OCI-LY7 (cell line): ENCODE measurements at regions not wholly inside any gene's neighbourhood (a gene's known extent, or its start where the extent isn't known, plus 50 kb on each side); places are given as distances from the start of the nearest gene placed in this dataset.

Source experiments
- BruUV-seq: library from RNA; stranded (reverse); fragments of 400-500 nt; replicated peaks from 2 replicates; lab custom pipeline; 2021; lab: Mats Ljungman, UMichigan
- CTCF ChIA-PET: fragments of 300-600 bp; sonication (Branson Sonifier 250); formaldehyde crosslinking; loops from one replicate; lab custom pipeline; 2022; ENCODE audit warnings: antibody characterized with exemption; ENCODE audit not compliant: unreplicated experiment; lab: Charles Lee
- POLR2A ChIA-PET: fragments of 300-600 bp; sonication (Branson Sonifier 250); formaldehyde crosslinking; loops from one replicate; lab custom pipeline; 2022; ENCODE audit warnings: antibody characterized with exemption; lab: Charles Lee
- DNase-seq: peaks from one replicate; pipeline ENCODE4 v3.0.0-alpha.2; 2015; ENCODE audit warnings: low spot score
- H2AFZ ChIP-seq: fragments of 200-600 bp; sonication (generic), shearing (Covaris generic); 2 replicates; pipeline ENCODE4 v1.6.1; 2014; ENCODE audit warnings: mild to moderate bottlenecking, antibody characterized with exemption, low read length, moderate library complexity
- H3K27ac ChIP-seq: fragments of 200-600 bp; sonication (generic); 2 replicates; pipeline ENCODE4 v1.5.1; 2014; ENCODE audit warnings: mixed run types, low read depth, mild to moderate bottlenecking, moderate library complexity, low read length, inconsistent platforms; ENCODE audit not compliant: poor library complexity, severe bottlenecking
- H3K36me3 ChIP-seq: fragments of 200-600 bp; sonication (generic); 2 replicates; pipeline ENCODE4 v1.6.1; 2014; ENCODE audit warnings: mild to moderate bottlenecking, antibody characterized with exemption, low read length, moderate library complexity, mixed read lengths; ENCODE audit not compliant: insufficient read depth
- H3K4me1 ChIP-seq: fragments of 200-600 bp; sonication (generic); 2 replicates; pipeline ENCODE4 v1.5.1; 2014; ENCODE audit warnings: mild to moderate bottlenecking, low read length; ENCODE audit not compliant: insufficient read depth, poor library complexity, severe bottlenecking
- H3K4me2 ChIP-seq: fragments of 200-600 bp; sonication (generic); 2 replicates; pipeline ENCODE4 v1.6.1; 2014; ENCODE audit warnings: mild to moderate bottlenecking, low read length
- H3K4me3 ChIP-seq: fragments of 200-600 bp; sonication (generic); 2 replicates; pipeline ENCODE4 v1.5.1; 2014; ENCODE audit warnings: mild to moderate bottlenecking, low read depth, low read length; ENCODE audit not compliant: poor library complexity, severe bottlenecking
- H3K79me2 ChIP-seq: fragments of 200-600 bp; sonication (generic); 2 replicates; pipeline ENCODE4 v1.6.1; 2016; ENCODE audit warnings: low read depth, mild to moderate bottlenecking, low read length, moderate library complexity, mixed read lengths; ENCODE audit not compliant: insufficient read depth
- H3K9me2 ChIP-seq: fragments of 200-600 bp; sonication (generic); 2 replicates; pipeline ENCODE4 v1.6.1; 2016; ENCODE audit warnings: mild to moderate bottlenecking, low read length, mixed read lengths; ENCODE audit not compliant: insufficient read depth
- H3K9me3 ChIP-seq: fragments of 200-600 bp; sonication (generic); 2 replicates; pipeline ENCODE4 v1.6.1; 2014; ENCODE audit warnings: mild to moderate bottlenecking, mixed run types, low read length, mixed read lengths
- H4K20me1 ChIP-seq: fragments of 200-600 bp; sonication (generic); 2 replicates; pipeline ENCODE4 v1.6.1; 2014; ENCODE audit warnings: mild to moderate bottlenecking, antibody characterized with exemption, low read length, moderate library complexity, mixed read lengths; ENCODE audit not compliant: insufficient read depth
- CTCF ChIP-seq: fragments of 200-600 bp; sonication (generic); conservative IDR thresholded peaks from 2 replicates; pipeline ENCODE4 v1.5.1; 2014; ENCODE audit warnings: mild to moderate bottlenecking, antibody characterized with exemption, low read length, moderate library complexity, mixed read lengths
- EZH2phosphoT487 ChIP-seq: fragments of 200-600 bp; sonication (generic); IDR thresholded peaks from 2 replicates; pipeline ENCODE4 v1.6.1; 2018; ENCODE audit warnings: low read depth, borderline replicate concordance, mild to moderate bottlenecking, mixed run types, antibody characterized with exemption, low read length, moderate library complexity, mixed read lengths
- intact Hi-C: fragments of 100-400 bp; cut with micrococcal nuclease; formaldehyde crosslinking; loops from one replicate; pipeline ENCODE4 v1.10.0; 2022; ENCODE audit not compliant: unreplicated experiment

DNA sequence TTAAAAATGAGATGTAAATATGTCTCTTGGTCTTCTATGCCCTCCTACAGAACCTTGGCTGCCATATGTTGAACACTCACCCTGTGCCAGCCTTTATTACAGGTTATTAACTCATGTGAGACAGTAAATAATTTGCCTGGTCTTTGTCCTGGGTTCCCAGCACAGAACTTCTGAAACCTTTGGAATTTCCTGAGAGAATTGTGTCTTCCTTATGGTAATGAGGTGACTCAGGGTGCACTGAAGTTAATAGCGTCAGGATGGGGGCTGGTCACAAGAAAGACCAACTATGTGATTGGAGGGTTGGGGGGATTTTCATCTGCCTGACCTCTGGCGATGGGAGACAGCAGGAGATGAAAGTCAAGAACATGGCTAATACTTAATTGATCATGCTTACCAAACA lies 289.8 kb upstream of the STS start:
- H3K79me2 ChIP-seq = no peaks in the 10 kb centered on the region
- H3K4me2 ChIP-seq = no peak overlapping the region
- H3K9me3 ChIP-seq = no peaks in the 10 kb centered on the region
- DNase-seq = no peak
- no peak overlapping the region for H3K27ac ChIP-seq
- ChIA-PET POLR2A (no interaction called here), CTCF (no interaction called here)
- TF ChIP-seq EZH2phosphoT487 = no peak
- no peak for TF ChIP-seq CTCF
- intact Hi-C loops = loop anchor here (10.0 kb wide), 1 partner anchor 227 kb away; no protein-coding TSS in a partner anchor
- H3K4me1 ChIP-seq = peaks cover 10% of the 10 kb centered on the region
- no peaks in the 10 kb centered on the region for H4K20me1 ChIP-seq
- no peak overlapping the region for H3K4me3 ChIP-seq
- no TSS peak for BruUV-seq
- H3K36me3 ChIP-seq = no peaks in the 10 kb centered on the region
- H3K9me2 ChIP-seq = no peaks in the 10 kb centered on the region
- no peak overlapping the region for H2AFZ ChIP-seq

- H3K4me1 ChIP-seq = peaks cover 20% of the 10 kb centered on the region
- H3K4me2 ChIP-seq = no peak overlapping the region
- no peak overlapping the region for H3K4me3 ChIP-seq
- DNase-seq = no peak
- H4K20me1 ChIP-seq = no peaks in the 10 kb centered on the region
- TF ChIP-seq EZH2phosphoT487 (no peak), CTCF (no peak)
- intact Hi-C loops = loop anchor here (10.0 kb wide), 1 partner anchor 228 kb away; no protein-coding TSS in a partner anchor
- H3K27ac ChIP-seq = no peak overlapping the region
- no peak overlapping the region for H2AFZ ChIP-seq
- no TSS peak for BruUV-seq
- H3K9me3 ChIP-seq = no peaks in the 10 kb centered on the region
- no peaks in the 10 kb centered on the region for H3K9me2 ChIP-seq
- ChIA-PET POLR2A (no interaction called here), CTCF (no interaction called here)
- no peaks in the 10 kb centered on the region for H3K36me3 ChIP-seq
- H3K79me2 ChIP-seq = no peaks in the 10 kb centered on the region
These were observed 291.0 kb upstream of the STS start for GRCh38 chrX:6856471-6856870.

- no peak overlapping the region for H3K4me3 ChIP-seq
- TF ChIP-seq EZH2phosphoT487 = no peak
- TF ChIP-seq CTCF = no peak
- H3K9me3 ChIP-seq = no peaks in the 10 kb centered on the region
- H4K20me1 ChIP-seq = no peaks in the 10 kb centered on the region
- peak; percentile 27 for DNase-seq
- no peak overlapping the region for H2AFZ ChIP-seq
- no peak overlapping the region for H3K4me2 ChIP-seq
- H3K4me1 ChIP-seq = peaks cover 38% of the 10 kb centered on the region
- H3K9me2 ChIP-seq = no peaks in the 10 kb centered on the region
- no peaks in the 10 kb centered on the region for H3K79me2 ChIP-seq
- POLR2A ChIA-PET = interaction anchor here (0.7 kb wide), 1 partner anchor 234 kb away, joined by 3 read pairs; no protein-coding TSS in a partner anchor
- no peaks in the 10 kb centered on the region for H3K36me3 ChIP-seq
- CTCF ChIA-PET = no interaction called here
- peak overlapping the region; percentile 11 for H3K27ac ChIP-seq
- intact Hi-C loops = loop anchor here (5.0 to 10.0 kb wide), 2 partner anchors 116 to 232 kb away; no protein-coding TSS in a partner anchor
- BruUV-seq = no TSS peak
These were observed 294.6 kb upstream of the STS start for GRCh38 chrX:6852869-6853268.
